ENCODE measurements at regions not wholly inside any gene's neighbourhood (a gene's known extent, or its start where the extent isn't known, plus 50 kb on each side); places are given as distances from the start of the nearest gene placed in this dataset.

DNA sequence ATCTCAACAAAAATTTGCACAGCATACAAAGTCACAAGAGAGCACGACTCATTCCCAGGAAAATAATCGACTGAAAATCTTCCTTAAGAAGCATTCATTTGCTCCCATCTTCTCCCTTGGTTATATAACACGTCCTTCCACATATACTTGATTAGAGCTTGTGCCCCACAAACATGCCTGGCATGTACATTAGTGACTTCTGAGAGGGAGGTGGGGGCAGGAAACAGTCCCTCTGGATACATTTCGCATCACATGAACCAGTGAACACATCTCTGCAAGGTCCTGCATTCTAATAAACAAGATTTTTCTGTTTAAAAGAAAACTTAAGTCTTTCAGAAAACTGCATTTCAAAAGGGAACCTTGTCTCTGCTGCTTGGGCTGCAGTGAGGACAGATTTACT, 54.1 kb upstream of the IGLL5 start:
- H3K4me2 ChIP-seq (ENCODE audit: low read length): no peak overlapping the region
- no peak overlapping the region for H2AFZ ChIP-seq (ENCODE audit: low read depth, low read length)
- H4K20me1 ChIP-seq (ENCODE audit: insufficient read depth): no peaks in the 10 kb centered on the region
- no peak overlapping the region for H3K4me3 ChIP-seq (ENCODE audit: low read length)
- no peak overlapping the region for H3K27ac ChIP-seq (ENCODE audit: low read length)
- H3K27me3 ChIP-seq (ENCODE audit: insufficient read depth, low read depth, low read length): no peaks in the 10 kb centered on the region
- H3K9ac ChIP-seq (ENCODE audit: low read length): no peak overlapping the region
- no peak for TF ChIP-seq POLR2AphosphoS5 (IDR thresholded peaks at IDR 0.05)
- TF ChIP-seq MXI1 (conservative IDR thresholded peaks at IDR 0.05; ENCODE audit: poor library complexity, severe bottlenecking): no peak
- TF ChIP-seq CTCF (IDR thresholded peaks at IDR 0.05; ENCODE audit: poor library complexity, severe bottlenecking): no peak
- no peak for TF ChIP-seq REST (IDR thresholded peaks at IDR 0.05; ENCODE audit: borderline replicate concordance)
- no peak for TF ChIP-seq SMC3 (conservative IDR thresholded peaks at IDR 0.05; ENCODE audit: poor library complexity)
- TF ChIP-seq EP300 (conservative IDR thresholded peaks at IDR 0.05; ENCODE audit: poor library complexity, severe bottlenecking): no peak
- no peak for TF ChIP-seq RAD21 (conservative IDR thresholded peaks at IDR 0.05)
- TF ChIP-seq EZH2 (IDR thresholded peaks at IDR 0.05; ENCODE audit: borderline replicate concordance, insufficient read depth, low read length, poor library complexity, severe bottlenecking): no peak
- TF ChIP-seq TAF1 (IDR thresholded peaks at IDR 0.05; ENCODE audit: low read depth): no peak
- H3K79me2 ChIP-seq (replicated peaks; ENCODE audit: insufficient read depth, low read length): no peaks in the 10 kb centered on the region
- H3K9me3 ChIP-seq (ENCODE audit: low read length): no peaks in the 10 kb centered on the region
- no peaks in the 10 kb centered on the region for H3F3A ChIP-seq (ENCODE audit: insufficient read depth, low read length, poor library complexity, severe bottlenecking)
- no peaks in the 10 kb centered on the region for H3K36me3 ChIP-seq (ENCODE audit: insufficient read depth, low read length)
- no peaks in the 10 kb centered on the region for H3K9me2 ChIP-seq (ENCODE audit: insufficient read depth, low read length)

DNA sequence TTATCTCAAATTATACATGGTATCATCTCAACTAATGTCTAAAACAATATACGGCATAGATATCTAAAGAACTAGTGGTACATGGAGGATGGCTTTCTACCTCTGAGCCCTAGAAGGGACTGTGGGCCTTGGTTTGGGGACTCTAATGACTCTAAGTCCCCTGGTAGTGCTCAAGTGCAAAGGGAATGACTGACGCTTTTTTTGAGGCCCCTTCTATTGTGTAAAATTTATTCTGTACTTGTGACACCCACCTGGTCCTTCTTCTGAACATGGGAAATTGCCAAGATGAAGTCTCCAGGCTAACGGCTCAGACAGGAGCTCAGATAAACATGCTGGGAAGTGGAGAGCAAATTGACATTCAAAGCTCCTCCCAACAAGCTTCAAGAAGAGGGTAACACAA, 53.4 kb upstream of the IGLL5 start:
- H2AFZ ChIP-seq (ENCODE audit: low read depth, low read length): no peak overlapping the region
- H3K9me3 ChIP-seq (ENCODE audit: low read length): no peaks in the 10 kb centered on the region
- H3K36me3 ChIP-seq (ENCODE audit: insufficient read depth, low read length): no peaks in the 10 kb centered on the region
- H3K9ac ChIP-seq (ENCODE audit: low read length): no peak overlapping the region
- no peaks in the 10 kb centered on the region for H3K9me2 ChIP-seq (ENCODE audit: insufficient read depth, low read length)
- no peaks in the 10 kb centered on the region for H3F3A ChIP-seq (ENCODE audit: insufficient read depth, low read length, poor library complexity, severe bottlenecking)
- no peaks in the 10 kb centered on the region for H3K79me2 ChIP-seq (replicated peaks; ENCODE audit: insufficient read depth, low read length)
- TF ChIP-seq TAF1 (IDR thresholded peaks at IDR 0.05; ENCODE audit: low read depth) (no peak), SMC3 (conservative IDR thresholded peaks at IDR 0.05; ENCODE audit: poor library complexity) (no peak), MXI1 (conservative IDR thresholded peaks at IDR 0.05; ENCODE audit: poor library complexity, severe bottlenecking) (no peak), RAD21 (conservative IDR thresholded peaks at IDR 0.05) (no peak), EP300 (conservative IDR thresholded peaks at IDR 0.05; ENCODE audit: poor library complexity, severe bottlenecking) (no peak), EZH2 (IDR thresholded peaks at IDR 0.05; ENCODE audit: borderline replicate concordance, insufficient read depth, low read length, poor library complexity, severe bottlenecking) (no peak), CTCF (IDR thresholded peaks at IDR 0.05; ENCODE audit: poor library complexity, severe bottlenecking) (no peak), REST (IDR thresholded peaks at IDR 0.05; ENCODE audit: borderline replicate concordance) (no peak)
- no peak overlapping the region for H3K27ac ChIP-seq (ENCODE audit: low read length)
- no peaks in the 10 kb centered on the region for H3K27me3 ChIP-seq (ENCODE audit: insufficient read depth, low read depth, low read length)
- H3K4me2 ChIP-seq (ENCODE audit: low read length): no peak overlapping the region
- H4K20me1 ChIP-seq (ENCODE audit: insufficient read depth): no peaks in the 10 kb centered on the region
- no peak overlapping the region for H3K4me3 ChIP-seq (ENCODE audit: low read length)

Measured in neural cell (in vitro differentiated cells).